GM12892 (cell line): ENCODE measurements at regions not wholly inside any gene's neighbourhood (a gene's known extent, or its start where the extent isn't known, plus 50 kb on each side); places are given as distances from the start of the nearest gene placed in this dataset.
"Not testable (repeated sequence)": the region's sequence is repeated elsewhere in the genome, so short reads cannot be mapped to it uniquely, and the experiment has no call there.

ENCODE experiments used
- DNase-seq: peaks from one replicate; pipeline ENCODE4 v3.0.0; 2011; ENCODE audit not compliant: insufficient read length
- FAIRE-seq: peaks from 2 replicates; lab custom pipeline; 2011; peaks lifted over from hg19 to GRCh38; lab: Jason Lieb, UNC
- POLR2A ChIP-seq: IDR thresholded peaks from 2 replicates; pipeline ENCODE4 v1.6.1; 2011; ENCODE audit warnings: low read depth, low read length, control low read depth
- POLR2AphosphoS5 ChIP-seq: IDR thresholded peaks from 2 replicates; pipeline ENCODE4 v1.6.1; 2011; ENCODE audit warnings: low read depth, low read length, control low read depth
- TAF1 ChIP-seq: IDR thresholded peaks from 2 replicates; pipeline ENCODE4 v1.6.1; 2011; ENCODE audit warnings: low read depth, mild to moderate bottlenecking, control low read depth, low read length, borderline replicate concordance

DNA sequence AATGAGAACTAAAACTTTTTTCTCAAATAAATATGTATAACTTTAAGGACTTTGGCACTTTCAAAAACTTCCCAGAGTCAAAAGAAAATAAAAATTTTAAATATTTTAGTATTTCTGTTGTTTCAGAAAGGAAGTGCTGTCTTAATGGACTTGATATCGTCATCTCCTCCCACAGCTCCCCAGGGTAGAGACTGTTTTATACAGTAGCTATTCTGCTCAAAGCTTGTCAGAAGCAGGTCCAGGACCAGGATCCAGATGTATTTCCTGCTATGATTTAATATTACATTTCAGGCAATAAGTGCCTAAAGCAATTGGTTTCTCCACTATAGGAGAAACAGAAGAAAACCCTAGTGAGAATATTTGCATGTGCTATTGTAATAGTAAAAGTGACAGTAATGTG lies 218.5 kb upstream of the G2E3 start:
- TF ChIP-seq TAF1 = no peak

GRCh38 chr14:30345511-30345910 lies 213.4 kb upstream of the G2E3 start:
- DNase-seq (no peak), FAIRE-seq (no peak)
- TF ChIP-seq POLR2AphosphoS5 (no peak), TAF1 (no peak), POLR2A (no peak)

More for the DNA sequence above, 218.5 kb upstream of the G2E3 start:
- DNase-seq (no peak), FAIRE-seq (no peak)

- no peak for DNase-seq
- TF ChIP-seq POLR2A (no peak), POLR2AphosphoS5 (no peak), TAF1 (no peak)
- FAIRE-seq = no peak
Observed at GRCh38 chr14:30348445-30348844, 210.5 kb upstream of the G2E3 start.

GRCh38 chr14:30349520-30349919 lies 209.4 kb upstream of the G2E3 start:
- DNase-seq (no peak), FAIRE-seq (no peak)
- TF ChIP-seq POLR2A = no peak
- TF ChIP-seq POLR2AphosphoS5 = no peak
- TF ChIP-seq TAF1 = no peak

- DNase-seq (no peak), FAIRE-seq (no peak)
- TF ChIP-seq POLR2AphosphoS5 (no peak), POLR2A (no peak), TAF1 (no peak)
Observed at GRCh38 chr14:30354439-30354838, 204.5 kb upstream of the G2E3 start.

DNA sequence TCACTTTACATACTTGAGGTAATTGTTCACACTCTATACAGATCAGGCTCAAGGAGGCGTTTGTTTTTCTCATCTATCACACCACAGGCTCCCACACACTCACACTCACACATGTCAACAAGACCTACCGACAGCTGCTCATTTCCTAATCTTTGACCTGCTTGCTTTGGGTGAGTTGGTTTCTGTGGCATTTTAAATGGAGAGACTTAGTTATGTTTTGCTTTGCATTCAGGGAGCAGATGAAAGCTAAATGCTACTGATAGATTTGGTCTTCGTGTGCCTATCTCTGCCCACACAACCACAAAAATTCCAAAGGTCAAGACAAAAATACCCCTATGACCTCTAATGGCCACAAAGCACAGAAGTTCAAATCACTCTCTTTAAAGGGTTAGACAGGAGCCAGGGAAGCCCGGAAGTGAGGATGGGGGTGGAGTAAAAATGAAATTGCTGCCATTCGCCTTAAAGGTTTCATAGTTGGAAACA lies 203.5 kb upstream of the G2E3 start:
- DNase-seq = no peak
- FAIRE-seq = peak; percentile 24
- TF ChIP-seq POLR2A (no peak), TAF1 (no peak), POLR2AphosphoS5 (no peak)

DNA sequence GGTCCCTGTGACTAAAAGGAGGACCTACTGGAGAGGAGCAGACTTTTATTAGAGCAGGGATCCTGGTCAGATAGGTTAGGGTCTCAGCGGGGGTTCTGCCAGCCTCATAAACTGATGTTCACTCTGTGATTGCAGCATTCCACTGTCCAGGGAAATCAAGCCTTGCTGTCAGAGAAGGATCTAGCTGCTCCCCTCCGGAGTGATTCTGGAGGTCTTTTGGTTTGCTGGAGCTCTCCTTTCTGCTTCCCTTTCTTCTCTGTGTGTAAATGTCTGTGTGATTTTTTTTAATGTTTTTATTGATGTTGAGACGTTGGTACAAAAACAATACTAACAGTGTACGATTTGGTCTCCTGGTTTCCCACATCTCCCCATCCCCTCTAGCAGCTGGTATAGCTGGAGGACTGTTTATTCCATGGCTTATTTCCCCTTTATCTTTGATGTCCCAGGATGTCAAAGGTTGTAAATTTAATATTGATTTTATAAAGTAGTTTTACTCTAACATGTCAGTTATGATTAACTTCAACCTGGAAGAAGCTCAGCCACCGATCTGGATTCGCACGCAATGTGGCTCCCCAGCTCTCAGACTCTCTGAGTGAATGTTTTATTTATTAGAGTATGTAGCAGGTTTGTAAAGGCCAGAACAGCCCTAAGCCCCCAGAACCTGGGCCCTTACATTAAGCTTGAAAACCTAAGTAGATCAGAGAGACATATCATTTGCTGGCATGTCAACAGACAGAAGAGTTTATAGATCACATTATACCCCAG lies 202.3 kb upstream of the G2E3 start:
- DNase-seq = no peak
- TF ChIP-seq TAF1 = no peak
- TF ChIP-seq POLR2AphosphoS5 = no peak
- TF ChIP-seq POLR2A = no peak
- FAIRE-seq = no peak

DNA sequence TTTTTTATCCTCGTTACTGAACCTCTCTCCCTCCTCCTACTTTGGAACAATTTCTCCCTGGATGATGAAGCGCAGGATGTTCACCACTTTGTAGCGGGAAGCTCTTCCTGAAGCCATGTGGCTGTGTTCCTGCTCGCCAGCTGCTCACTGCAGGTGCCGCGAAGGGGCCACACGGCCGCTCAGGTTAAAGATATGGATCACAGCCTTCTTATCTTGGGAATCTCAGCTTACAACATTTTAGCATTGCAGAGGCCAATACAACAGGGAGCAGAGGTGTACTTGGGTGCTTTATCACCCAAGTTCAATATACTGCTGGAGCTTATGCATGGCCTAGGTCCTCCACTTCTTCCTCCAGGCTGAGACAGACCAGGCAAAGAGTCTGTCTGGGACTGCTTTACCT lies 201.2 kb upstream of the G2E3 start:
- no peak for TF ChIP-seq POLR2AphosphoS5
- TF ChIP-seq POLR2A = no peak
- TF ChIP-seq TAF1 = no peak
- no peak for DNase-seq
- no peak for FAIRE-seq

- TF ChIP-seq TAF1 (no peak), POLR2A (no peak), POLR2AphosphoS5 (no peak)
- DNase-seq (no peak), FAIRE-seq (no peak)
Observed at GRCh38 chr14:30362369-30363218, 196.4 kb upstream of the G2E3 start.

DNA sequence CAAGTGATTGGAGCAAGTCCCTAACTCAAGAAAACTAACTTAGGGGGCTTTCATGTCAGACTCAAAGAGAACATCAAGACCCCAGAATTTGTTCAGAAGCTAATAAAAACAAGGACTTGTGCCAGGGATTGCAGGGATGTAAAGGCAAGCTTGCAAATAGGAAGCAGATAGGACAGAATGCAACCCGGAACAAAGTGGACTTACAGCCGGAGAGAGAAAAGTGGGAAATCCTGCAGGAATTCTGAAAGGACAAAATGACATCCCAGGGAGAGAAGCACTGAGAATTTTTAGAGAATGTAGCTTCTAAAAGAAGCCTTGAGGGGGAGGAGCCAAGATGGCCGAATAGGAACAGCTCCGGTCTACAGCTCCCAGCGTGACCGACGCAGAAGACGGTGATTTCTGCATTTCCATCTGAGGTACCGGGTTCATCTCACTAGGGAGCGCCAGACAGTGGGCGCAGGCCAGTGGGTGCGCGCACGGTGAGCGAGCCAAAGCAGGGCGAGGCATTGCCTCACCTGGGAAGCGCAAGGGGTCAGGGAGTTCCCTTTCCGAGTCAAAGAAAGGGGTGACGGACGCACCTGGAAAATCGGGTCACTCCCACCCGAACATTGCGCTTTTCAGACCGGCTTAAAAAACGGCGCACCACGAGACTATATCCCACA lies 195.6 kb upstream of the G2E3 start:
- not testable (repeated sequence) for DNase-seq, FAIRE-seq

GRCh38 chr14:30369502-30370180 lies 189.3 kb upstream of the G2E3 start:
- FAIRE-seq (no peak), DNase-seq (no peak)
- TF ChIP-seq TAF1 (no peak), POLR2AphosphoS5 (no peak), POLR2A (no peak)
